ENCODE measurements at regions not wholly inside any gene's neighbourhood (a gene's known extent, or its start where the extent isn't known, plus 50 kb on each side); places are given as distances from the start of the nearest gene placed in this dataset.
"Not testable (repeated sequence)": the region's sequence is repeated elsewhere in the genome, so short reads cannot be mapped to it uniquely, and the experiment has no call there.

DNA sequence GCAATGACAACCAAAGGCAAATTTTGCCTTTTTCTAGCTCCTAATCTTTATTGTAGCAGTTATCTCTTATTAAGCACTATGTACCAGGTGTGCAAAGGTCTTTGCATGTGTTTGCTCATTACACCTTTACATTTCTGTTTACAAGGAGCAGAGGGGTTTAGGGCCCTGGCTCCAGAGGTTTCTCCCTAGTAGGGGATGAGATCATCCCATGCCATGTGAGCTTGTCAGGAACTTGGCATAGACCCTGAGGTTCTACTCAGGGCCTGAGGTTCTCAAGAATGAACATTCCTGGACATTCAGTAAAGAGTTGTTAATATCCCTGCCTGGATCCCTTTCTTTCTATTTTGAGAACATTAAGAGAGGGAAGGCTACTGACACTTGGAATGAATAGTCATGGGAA, 292.0 kb downstream of the RPAP3 start:
- H3K9me3 Mint-ChIP-seq: no peaks in the 10 kb centered on the region
- H3K4me1 Mint-ChIP-seq: peaks cover 43% of the 10 kb centered on the region
- H3K4me3 Mint-ChIP-seq: no peak overlapping the region
- no peak for ATAC-seq
- H3K36me3 Mint-ChIP-seq: no peaks in the 10 kb centered on the region
- DNase-seq (ENCODE audit: low spot score in 2 of 2): no peak
- peak overlapping the region; percentile 85 for H3K27ac Mint-ChIP-seq

DNA sequence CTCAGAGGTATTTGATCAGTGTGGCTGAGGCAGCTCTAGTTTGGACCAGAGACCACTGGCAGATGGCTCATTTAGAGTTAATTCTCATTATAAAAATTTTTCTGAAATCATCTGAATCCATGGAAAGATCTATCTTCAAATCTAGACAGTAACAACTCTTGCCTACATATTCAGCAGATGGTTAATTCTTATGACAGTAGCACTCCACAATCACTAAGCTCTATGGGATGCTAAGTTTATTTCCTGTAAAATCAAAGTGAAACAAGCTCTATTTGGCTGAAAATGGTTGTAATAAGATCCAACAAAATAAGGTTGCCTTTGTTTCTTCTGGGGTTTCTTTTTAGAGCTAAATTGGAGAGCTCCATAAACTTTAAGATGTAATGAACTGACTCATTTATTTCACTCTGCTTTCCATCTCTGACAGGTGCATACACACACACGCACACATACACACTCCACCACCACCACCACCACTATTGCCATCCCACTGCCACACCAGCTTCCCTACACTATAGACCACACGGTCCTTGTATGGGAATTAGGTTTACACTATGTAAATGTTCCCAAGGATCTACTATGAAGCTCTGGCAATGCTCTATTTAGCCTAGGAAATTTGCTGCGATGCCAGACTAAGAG, 293.1 kb downstream of the RPAP3 start:
- no peak for ATAC-seq
- no peak overlapping the region for H3K27ac Mint-ChIP-seq
- no peak for DNase-seq (ENCODE audit: low spot score in 2 of 2)
- no peak overlapping the region for H3K4me3 Mint-ChIP-seq
- H3K36me3 Mint-ChIP-seq: no peaks in the 10 kb centered on the region
- H3K4me1 Mint-ChIP-seq: peaks cover 40% of the 10 kb centered on the region
- H3K9me3 Mint-ChIP-seq: no peaks in the 10 kb centered on the region

DNA sequence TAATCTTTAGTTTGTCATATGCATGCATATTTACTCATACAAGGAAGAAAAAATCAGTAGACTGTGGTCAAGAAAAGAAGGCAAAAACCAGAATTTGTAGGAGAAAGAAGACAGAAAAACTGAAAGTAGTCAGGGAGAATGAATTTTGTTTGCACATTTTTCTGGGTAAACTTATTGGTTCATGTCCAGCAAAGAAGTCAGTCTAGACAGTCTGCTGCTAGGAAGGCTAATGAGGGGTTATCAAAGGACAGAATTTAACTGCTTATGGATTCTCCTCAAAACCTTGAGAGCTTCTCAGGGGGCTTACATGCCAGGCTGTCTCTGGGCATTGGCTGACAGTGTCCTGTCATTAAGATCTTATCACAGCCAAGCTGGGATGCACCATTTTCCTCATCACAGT, 293.9 kb downstream of the RPAP3 start:
- ATAC-seq (no peak), DNase-seq (ENCODE audit: low spot score in 2 of 2) (no peak)
- H3K27ac Mint-ChIP-seq: no peak overlapping the region
- H3K9me3 Mint-ChIP-seq: no peaks in the 10 kb centered on the region
- H3K4me3 Mint-ChIP-seq: no peak overlapping the region
- H3K36me3 Mint-ChIP-seq: no peaks in the 10 kb centered on the region
- H3K4me1 Mint-ChIP-seq: peaks cover 44% of the 10 kb centered on the region

DNA sequence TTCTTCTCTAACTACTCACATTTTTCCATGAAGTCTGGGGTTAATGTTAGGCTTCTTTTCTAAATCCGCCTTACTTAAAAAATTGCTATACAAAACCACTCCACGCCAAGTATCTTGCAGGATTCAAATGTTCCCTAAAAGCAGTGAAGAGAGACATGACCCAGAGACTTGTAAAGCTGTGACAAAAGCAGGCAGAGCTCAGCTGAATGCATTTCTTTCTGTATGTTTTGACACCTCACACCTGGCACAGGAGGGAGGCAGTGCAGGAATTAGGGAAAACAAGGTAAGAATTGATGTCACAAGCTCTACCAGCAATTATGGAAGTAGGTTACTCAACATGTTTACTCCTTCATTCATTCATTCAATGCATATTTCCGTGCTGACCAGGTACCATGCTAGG, 295.0 kb downstream of the RPAP3 start:
- ATAC-seq: no peak
- H3K4me1 Mint-ChIP-seq: peaks cover 39% of the 10 kb centered on the region

GRCh38 chr12:47410383-47410782, 295.4 kb downstream of the RPAP3 start:
- no peak overlapping the region for H3K27ac Mint-ChIP-seq
- H3K36me3 Mint-ChIP-seq: no peaks in the 10 kb centered on the region
- ATAC-seq (no peak), DNase-seq (ENCODE audit: low spot score in 2 of 2) (no peak)
- H3K9me3 Mint-ChIP-seq: no peaks in the 10 kb centered on the region
- peaks cover 37% of the 10 kb centered on the region for H3K4me1 Mint-ChIP-seq
- no peak overlapping the region for H3K4me3 Mint-ChIP-seq

More for the DNA sequence above, 295.0 kb downstream of the RPAP3 start:
- no peaks in the 10 kb centered on the region for H3K36me3 Mint-ChIP-seq
- no peak for DNase-seq (ENCODE audit: low spot score in 2 of 2)
- no peak overlapping the region for H3K4me3 Mint-ChIP-seq
- H3K27ac Mint-ChIP-seq: no peak overlapping the region
- no peaks in the 10 kb centered on the region for H3K9me3 Mint-ChIP-seq

DNA sequence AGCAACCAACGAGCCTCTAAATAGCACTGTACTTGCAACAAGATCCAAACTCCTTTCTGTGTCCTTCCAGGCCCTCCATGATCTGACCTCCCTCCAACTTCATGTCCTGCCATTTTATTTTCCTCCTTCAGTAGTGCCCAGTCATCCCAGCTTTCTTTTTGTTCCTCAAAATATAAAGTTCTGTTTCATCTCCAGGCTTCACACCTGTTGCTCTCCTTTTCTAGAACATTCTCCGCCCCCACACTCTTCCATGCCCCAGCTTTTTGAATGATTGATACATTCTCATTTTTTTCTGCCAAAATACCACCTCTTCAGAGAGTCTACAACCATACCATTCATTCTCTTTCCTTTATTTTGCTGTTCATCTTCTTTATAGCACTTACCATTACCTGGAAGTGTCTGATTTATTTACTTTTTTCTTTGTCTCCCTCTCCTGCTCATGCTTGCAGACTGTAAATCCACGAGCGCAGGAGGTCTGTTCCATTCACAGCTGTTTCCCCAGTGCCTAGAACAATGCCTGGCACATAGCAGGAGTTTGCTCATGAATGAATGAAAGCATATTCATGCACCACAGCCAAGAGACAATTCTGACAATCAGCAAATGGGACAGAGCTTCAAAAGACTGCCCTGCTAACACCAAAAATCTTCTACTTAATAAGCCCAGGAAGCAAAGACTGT, 296.4 kb downstream of the RPAP3 start:
- Mint-ChIP-seq H3K9me3 (no peaks in the 10 kb centered on the region), H3K4me1 (peaks cover 27% of the 10 kb centered on the region), H3K36me3 (no peaks in the 10 kb centered on the region), H3K4me3 (no peak overlapping the region), H3K27ac (peak overlapping the region; percentile 0)
- DNase-seq (ENCODE audit: low spot score in 2 of 2) (no peak), ATAC-seq (no peak)

GRCh38 chr12:47408171-47408871, 297.5 kb downstream of the RPAP3 start:
- H3K4me3 Mint-ChIP-seq: no peak overlapping the region
- DNase-seq (ENCODE audit: low spot score in 2 of 2) (no peak), ATAC-seq (peak; percentile 59)
- H3K36me3 Mint-ChIP-seq: no peaks in the 10 kb centered on the region
- H3K27ac Mint-ChIP-seq: no peak overlapping the region
- H3K9me3 Mint-ChIP-seq: no peaks in the 10 kb centered on the region
- H3K4me1 Mint-ChIP-seq: peaks cover 16% of the 10 kb centered on the region

DNA sequence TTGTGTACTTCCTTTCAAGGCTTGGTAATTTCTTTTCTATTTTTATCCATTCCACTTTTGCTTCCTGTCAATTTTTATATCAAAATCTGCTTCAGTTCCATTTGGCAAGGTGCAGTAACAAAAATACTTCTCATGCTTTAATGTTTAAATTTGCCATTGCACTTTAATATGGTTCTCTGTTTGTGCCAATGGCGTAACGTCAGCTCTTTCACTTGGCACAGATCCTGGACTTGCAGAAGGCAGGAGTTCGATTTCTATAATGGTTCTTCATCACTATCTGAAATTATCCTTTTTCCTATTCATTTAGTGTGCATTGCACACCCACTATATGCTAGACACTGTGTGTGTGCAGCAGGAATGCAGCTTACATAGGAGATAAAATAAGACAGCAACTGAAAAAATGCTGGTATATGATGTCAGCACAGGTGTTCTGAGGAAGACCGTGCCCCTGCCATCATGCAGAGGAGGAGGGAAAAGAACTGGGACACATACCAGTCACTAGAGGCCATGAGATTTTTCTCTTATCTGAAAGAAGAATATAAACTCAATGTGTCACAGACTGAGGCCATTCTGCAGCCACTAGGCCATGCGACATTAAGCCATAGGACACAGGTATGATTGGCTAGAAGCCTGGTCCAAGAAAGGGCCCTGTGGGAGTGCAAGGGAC, 298.2 kb downstream of the RPAP3 start:
- Mint-ChIP-seq H3K27ac (no peak overlapping the region), H3K4me1 (peaks cover 9% of the 10 kb centered on the region), H3K4me3 (no peak overlapping the region), H3K9me3 (no peaks in the 10 kb centered on the region), H3K36me3 (no peaks in the 10 kb centered on the region)
- no peak for ATAC-seq
- DNase-seq (ENCODE audit: low spot score in 2 of 2): no peak

- DNase-seq (ENCODE audit: low spot score in 2 of 2): no peak
- Mint-ChIP-seq H3K27ac (no peak overlapping the region), H3K9me3 (no peaks in the 10 kb centered on the region), H3K4me1 (peaks cover 33% of the 10 kb centered on the region), H3K4me3 (no peak overlapping the region), H3K36me3 (no peaks in the 10 kb centered on the region)
- no peak for ATAC-seq
Observed at GRCh38 chr12:47403681-47404080, 302.1 kb downstream of the RPAP3 start.

DNA sequence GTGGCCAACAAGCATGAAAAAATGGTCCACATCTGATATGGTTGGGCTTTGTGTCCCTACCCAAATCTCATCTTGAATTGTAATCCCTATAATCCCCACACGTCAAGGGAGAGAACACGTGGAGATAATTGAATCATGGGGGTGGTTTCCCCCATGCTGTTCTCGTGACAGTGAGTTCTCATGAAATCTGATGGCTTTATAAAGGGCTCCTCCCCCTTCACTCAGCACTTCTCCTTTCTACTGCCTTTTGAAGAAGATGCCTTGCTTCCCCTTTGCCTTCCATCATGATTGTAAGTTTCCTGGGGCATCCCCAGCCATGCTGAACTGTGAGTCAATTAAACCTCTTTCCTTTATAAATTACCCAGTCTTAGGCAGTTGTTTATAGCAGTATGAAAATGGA, 304.6 kb downstream of the RPAP3 start:
- peaks cover 46% of the 10 kb centered on the region for H3K4me1 Mint-ChIP-seq
- not testable (repeated sequence) for ATAC-seq, H3K36me3 Mint-ChIP-seq, H3K9me3 Mint-ChIP-seq, H3K4me3 Mint-ChIP-seq
- peak overlapping the region; percentile 27 for H3K27ac Mint-ChIP-seq
- peak in 1 of 2 donors; percentile 44 for DNase-seq (ENCODE audit: low spot score in 2 of 2)

- Mint-ChIP-seq H3K36me3 (peaks cover 4% of the 10 kb centered on the region), H3K4me1 (peaks cover 54% of the 10 kb centered on the region), H3K27ac (peak overlapping the region; percentile 69)
Observed at GRCh38 chr12:47400266-47400665, 305.6 kb downstream of the RPAP3 start.

GRCh38 chr12:47397664-47398281, 308.1 kb downstream of the RPAP3 start:
- DNase-seq (ENCODE audit: low spot score in 2 of 2): peak in 1 of 2 donors; percentile 64
- H3K4me3 Mint-ChIP-seq: peak overlapping the region; percentile 71
- H3K36me3 Mint-ChIP-seq: peaks cover 10% of the 10 kb centered on the region
- ATAC-seq: peak; percentile 75
- H3K4me1 Mint-ChIP-seq: peaks cover 79% of the 10 kb centered on the region
- H3K9me3 Mint-ChIP-seq: no peaks in the 10 kb centered on the region
- H3K27ac Mint-ChIP-seq: peak overlapping the region; percentile 99

More at GRCh38 chr12:47400266-47400665, 305.6 kb downstream of the RPAP3 start:
- H3K9me3 Mint-ChIP-seq: no peaks in the 10 kb centered on the region
- ATAC-seq (no peak), DNase-seq (ENCODE audit: low spot score in 2 of 2) (no peak)
- no peak overlapping the region for H3K4me3 Mint-ChIP-seq

GRCh38 chr12:47396902-47397663, 308.7 kb downstream of the RPAP3 start:
- peaks cover 15% of the 10 kb centered on the region for H3K36me3 Mint-ChIP-seq
- peak overlapping the region; percentile 99 for H3K27ac Mint-ChIP-seq
- peak overlapping the region; percentile 71 for H3K4me3 Mint-ChIP-seq
- H3K4me1 Mint-ChIP-seq: peaks cover 84% of the 10 kb centered on the region
- no peaks in the 10 kb centered on the region for H3K9me3 Mint-ChIP-seq
- peak in 1 of 2 donors; percentile 55 for DNase-seq (ENCODE audit: low spot score in 2 of 2)
- ATAC-seq: no peak

DNA sequence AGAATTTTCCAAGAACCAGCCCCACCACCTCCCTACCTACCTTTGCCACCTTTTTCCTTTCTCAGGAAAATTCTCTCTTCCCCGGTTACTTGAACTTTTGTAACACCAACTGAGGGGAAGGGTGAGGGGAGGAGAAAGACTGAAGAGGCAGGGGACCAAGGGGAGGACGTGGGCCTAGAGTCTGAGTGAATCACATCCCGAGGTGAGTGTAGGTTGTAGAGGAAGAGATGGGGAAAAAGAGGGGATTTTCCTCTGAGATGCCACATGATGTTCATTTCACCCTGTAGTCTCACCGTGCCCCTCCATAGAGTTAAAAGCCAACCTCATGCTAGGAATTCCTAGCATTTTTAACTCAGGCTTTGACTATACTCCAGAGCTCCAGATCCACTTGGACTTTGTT, 311.8 kb downstream of the RPAP3 start:
- DNase-seq (ENCODE audit: low spot score in 2 of 2) (peak in 1 of 2 donors; percentile 67), ATAC-seq (peak; percentile 60)
- Mint-ChIP-seq H3K4me3 (peak overlapping the region; percentile 71), H3K4me1 (peaks cover 88% of the 10 kb centered on the region), H3K36me3 (peaks cover 27% of the 10 kb centered on the region), H3K27ac (peak overlapping the region; percentile 99), H3K9me3 (peaks cover 2% of the 10 kb centered on the region)
